Spleen (tissue), 11 donors: ENCODE measurements at regions not wholly inside any gene's neighbourhood (a gene's known extent, or its start where the extent isn't known, plus 50 kb on each side); places are given as distances from the start of the nearest gene placed in this dataset.

Source experiments
- DNase-seq: peaks from one replicate; pipeline ENCODE4 v3.0.0-alpha.2; 2020
- H3K27ac ChIP-seq, 8 donors: fragments of 200-600 bp; sonication (generic) in 7 of 8; 1 replicate in 4 of 8; 2 replicates in 4 of 8; pipeline versions ENCODE4 v1.5.0 to v1.8.0; 2016 to 2021; ENCODE audit warnings: inconsistent platforms in 4 of 8, mild to moderate bottlenecking in 4 of 8, moderate library complexity in 1 of 8
- H3K27me3 ChIP-seq, 7 donors: fragments of 200-600 bp; sonication (generic) in 6 of 7; replicated peaks in 1 of 7; 1 replicate in 4 of 7; 2 replicates in 3 of 7; pipeline versions ENCODE4 v1.5.0 to v1.8.0; 2016 to 2021; ENCODE audit warnings: inconsistent platforms in 3 of 7, mild to moderate bottlenecking in 1 of 7
- H3K36me3 ChIP-seq, 6 donors: fragments of 200-600 bp; sonication (generic) in 5 of 6; 1 replicate in 4 of 6; 2 replicates in 2 of 6; pipeline versions ENCODE4 v1.5.0 to v1.8.0; 2016 to 2021; ENCODE audit warnings: inconsistent platforms in 2 of 6
- H3K4me1 ChIP-seq, 6 donors: fragments of 200-600 bp; sonication (generic) in 5 of 6; 1 replicate in 3 of 6; 2 replicates in 3 of 6; pipeline versions ENCODE4 v1.5.0 to v1.8.0; 2016 to 2021; ENCODE audit warnings: inconsistent platforms in 3 of 6
- H3K4me3 ChIP-seq, 8 donors: fragments of 200-600 bp; sonication (generic) in 7 of 8; 1 replicate in 4 of 8; 2 replicates in 4 of 8; pipeline versions ENCODE4 v1.5.0 to v1.8.0; 2016 to 2021; ENCODE audit warnings: inconsistent platforms in 4 of 8, mild to moderate bottlenecking in 4 of 8, moderate library complexity in 2 of 8
- H3K9me3 ChIP-seq, 8 donors: fragments of 200-600 bp; sonication (generic) in 7 of 8; 1 replicate in 4 of 8; 2 replicates in 4 of 8; pipeline versions ENCODE4 v1.5.0 to v1.8.0; 2016 to 2021; ENCODE audit warnings: inconsistent platforms in 4 of 8
- CTCF ChIP-seq, 11 experiments: fragments of 200-600 bp in 7 of 11; fragments of 450-650 bp in 4 of 11; sonication (generic) in 4 of 11; IDR thresholded peaks in 8 of 11; conservative IDR thresholded peaks in 3 of 11; 1 replicate in 7 of 11; 2 replicates in 4 of 11; pipeline versions ENCODE4 v1.4.0 to v1.8.0; 2016 to 2021; ENCODE audit warnings: antibody characterized with exemption in 11 of 11, inconsistent platforms in 4 of 11, mild to moderate bottlenecking in 1 of 11
- POLR2A ChIP-seq, 3 donors: fragments of 450-650 bp; IDR thresholded peaks; one replicate each; pipeline ENCODE4 v1.5.1; 2017; ENCODE audit warnings: antibody characterized with exemption in 3 of 3, mild to moderate bottlenecking in 1 of 3
- POLR2AphosphoS5 ChIP-seq, 3 donors: sonication (generic); formaldehyde crosslinking; IDR thresholded peaks; one replicate each; pipeline ENCODE4 v1.5.1; 2017; ENCODE audit warnings: antibody characterized with exemption in 3 of 3
- WGBS, 5 donors: extraction: QIAGEN DNeasy Blood & Tissue Kit in 3 of 5; methylation state at CpG; one replicate each; pipeline versions ENCODE4 v1.1.5 to v1.1.7; 2013 to 2018; 5-methylcytosine and 5-hydroxymethylcytosine counted together
- intact Hi-C: fragments of 100-400 bp; cut with DNase I; formaldehyde crosslinking; loops from one replicate; pipeline ENCODE4 v1.15.0; 2023; ENCODE audit warnings: low total_unique reads
- donor health status: healthy with polysubstance abuse.
- donor health status: DM: no; HTN: no; CAD: no; lungs with moderate emphysema.
- donor health status: DM: no; HTN: no; CAD: no.
- donor health status: Bipolar disorder and iron deficiency.
- donor health status: healthy.
- donor health status: DM: no; HTN: no; CAD: no.
- donor health status: DM: yes; HTN: yes; CAD: no.

GRCh38 chr9:80540387-80540786, 968.6 kb downstream of the TLE4 start:
- H3K36me3 ChIP-seq = no peaks in the 10 kb centered on the region

GRCh38 chr9:80538976-80539375, 967.2 kb downstream of the TLE4 start:
- no peak overlapping the region for H3K4me3 ChIP-seq
- 63 to 73% (median 70%) methylated on average over 1 of the region's 1 CpG for WGBS, 5 donors
- intact Hi-C loops = no loop called here
- no peaks in the 10 kb centered on the region for H3K4me1 ChIP-seq
- peaks cover 0 to 26% (median 5%) of the 10 kb centered on the region in 8 donors for H3K9me3 ChIP-seq
- H3K36me3 ChIP-seq = no peaks in the 10 kb centered on the region
- TF ChIP-seq POLR2A (IDR thresholded peaks at IDR 0.05) = no peak
- no peak for TF ChIP-seq POLR2AphosphoS5 (IDR thresholded peaks at IDR 0.05)
- no peak for TF ChIP-seq CTCF (IDR thresholded peaks at IDR 0.05 in 8 of 11, conservative IDR thresholded peaks at IDR 0.05 in 3 of 11)
- no peak overlapping the region for H3K27ac ChIP-seq
- DNase-seq = no peak
- no peaks in the 10 kb centered on the region for H3K27me3 ChIP-seq

More at GRCh38 chr9:80540387-80540786, 968.6 kb downstream of the TLE4 start:
- Histone ChIP-seq H3K9me3 (peaks cover 0 to 23% (median 10%) of the 10 kb centered on the region in 8 donors), H3K27me3 (no peaks in the 10 kb centered on the region), H3K4me3 (no peak overlapping the region), H3K4me1 (no peaks in the 10 kb centered on the region), H3K27ac (no peak overlapping the region)
- DNase-seq = no peak
- no peak for TF ChIP-seq POLR2A (IDR thresholded peaks at IDR 0.05)
- TF ChIP-seq POLR2AphosphoS5 (IDR thresholded peaks at IDR 0.05) = no peak
- no peak for TF ChIP-seq CTCF (IDR thresholded peaks at IDR 0.05 in 8 of 11, conservative IDR thresholded peaks at IDR 0.05 in 3 of 11)
- intact Hi-C loops = no loop called here
- 73 to 87% (median 82%) methylated on average over 4 of the region's 4 CpGs for WGBS, 5 donors

GRCh38 chr9:80522465-80522864, 950.7 kb downstream of the TLE4 start:
- H3K4me1 ChIP-seq = no peaks in the 10 kb centered on the region
- 82 to 92% (median 85%) methylated on average over 3 of the region's 3 CpGs for WGBS, 5 donors
- H3K27ac ChIP-seq = no peak overlapping the region
- H3K27me3 ChIP-seq = no peaks in the 10 kb centered on the region
- H3K4me3 ChIP-seq = no peak overlapping the region
- DNase-seq = no peak
- intact Hi-C loops = no loop called here
- peaks cover 0 to 50% (median 27%) of the 10 kb centered on the region in 8 donors for H3K9me3 ChIP-seq
- TF ChIP-seq POLR2A (IDR thresholded peaks at IDR 0.05) (no peak), CTCF (IDR thresholded peaks at IDR 0.05 in 8 of 11, conservative IDR thresholded peaks at IDR 0.05 in 3 of 11) (no peak), POLR2AphosphoS5 (IDR thresholded peaks at IDR 0.05) (no peak)
- no peaks in the 10 kb centered on the region for H3K36me3 ChIP-seq

GRCh38 chr9:80521151-80521550, 949.4 kb downstream of the TLE4 start:
- 49 to 74% (median 68%) methylated on average over 3 of the region's 3 CpGs for WGBS, 5 donors
- no peak for DNase-seq
- no peak for TF ChIP-seq POLR2AphosphoS5 (IDR thresholded peaks at IDR 0.05)
- TF ChIP-seq POLR2A (IDR thresholded peaks at IDR 0.05) = no peak
- TF ChIP-seq CTCF (IDR thresholded peaks at IDR 0.05 in 8 of 11, conservative IDR thresholded peaks at IDR 0.05 in 3 of 11) = no peak
- Histone ChIP-seq H3K27me3 (no peaks in the 10 kb centered on the region), H3K4me3 (no peak overlapping the region), H3K27ac (no peak overlapping the region), H3K36me3 (no peaks in the 10 kb centered on the region), H3K9me3 (peaks cover 0 to 43% (median 14%) of the 10 kb centered on the region in 8 donors), H3K4me1 (no peaks in the 10 kb centered on the region)
- intact Hi-C loops = no loop called here
